Suprapubic skin (tissue), 4 donors: ENCODE measurements at regions not wholly inside any gene's neighbourhood (a gene's known extent, or its start where the extent isn't known, plus 50 kb on each side); places are given as distances from the start of the nearest gene placed in this dataset.

Experiments
- CTCF ChIP-seq, 2 donors: fragments of 200-600 bp in 1 of 2; fragments of 450-650 bp in 1 of 2; sonication (generic) in 1 of 2; IDR thresholded peaks; one replicate each; pipeline ENCODE4 v1.5.1; 2016 to 2019; ENCODE audit warnings: antibody characterized with exemption in 2 of 2, mild to moderate bottlenecking in 1 of 2, moderate library complexity in 1 of 2
- POLR2A ChIP-seq, 2 donors: fragments of 450-650 bp; IDR thresholded peaks; one replicate each; pipeline ENCODE4 v1.6.1; 2017; ENCODE audit warnings: antibody characterized with exemption in 2 of 2, mild to moderate bottlenecking in 2 of 2, moderate library complexity in 2 of 2
- POLR2AphosphoS5 ChIP-seq, 3 donors: sonication (generic); formaldehyde crosslinking; IDR thresholded peaks; one replicate each; pipeline ENCODE4 v1.6.1; 2017; ENCODE audit warnings: antibody characterized with exemption in 3 of 3

- no peak for TF ChIP-seq CTCF (IDR thresholded peaks at IDR 0.05)
- TF ChIP-seq POLR2A (IDR thresholded peaks at IDR 0.05), result no peak
- TF ChIP-seq POLR2AphosphoS5 (IDR thresholded peaks at IDR 0.05), result no peak
Measured at GRCh38 chr10:6936931-6937330, 356.9 kb upstream of the PRKCQ start.
